Activated B cell treated with CpG ODN at 0.5 μM for 24 hours (primary cell): ENCODE measurements at regions not wholly inside any gene's neighbourhood (a gene's known extent, or its start where the extent isn't known, plus 50 kb on each side); places are given as distances from the start of the nearest gene placed in this dataset.

Source experiments
- ATAC-seq: fragments of 200-7000 bp; cut with Tn5 transposase; one replicate; pipeline ENCODE4 v1.10.0; 2021; ENCODE audit warnings: low read depth, mild to moderate bottlenecking, moderate library complexity
- CTCF ChIA-PET: fragments of 350-600 bp; sonication (Branson Sonifier 250); formaldehyde crosslinking; loops from one replicate; lab custom pipeline; 2021; ENCODE audit warnings: antibody characterized with exemption; lab: Charles Lee
- POLR2A ChIA-PET: fragments of 350-600 bp; sonication (Branson Sonifier 250); formaldehyde crosslinking; loops from one replicate; lab custom pipeline; 2021; ENCODE audit warnings: antibody characterized with exemption; lab: Charles Lee
- DNase-seq: peaks from one replicate; pipeline ENCODE4 v3.0.0; 2022
- H3K27ac Mint-ChIP-seq: one replicate; pipeline ENCODE4 v1.8.0; 2020; ENCODE audit warnings: mixed read lengths
- H3K27me3 Mint-ChIP-seq: one replicate; pipeline ENCODE4 v1.8.0; 2021; ENCODE audit warnings: mixed read lengths
- H3K36me3 Mint-ChIP-seq: one replicate; pipeline ENCODE4 v1.8.0; 2021; ENCODE audit warnings: low read depth, mixed read lengths
- H3K4me1 Mint-ChIP-seq: one replicate; pipeline ENCODE4 v1.8.0; 2021; ENCODE audit warnings: mixed read lengths
- H3K4me3 Mint-ChIP-seq: one replicate; pipeline ENCODE4 v1.8.0; 2020; ENCODE audit warnings: mild to moderate bottlenecking, mixed read lengths
- H3K9me3 Mint-ChIP-seq: one replicate; pipeline ENCODE4 v1.8.0; 2020; ENCODE audit warnings: mixed read lengths
- intact Hi-C: fragments of 100-400 bp; cut with micrococcal nuclease; formaldehyde crosslinking; loops from one replicate; pipeline ENCODE4 v1.15.1; 2024
- TF ChIP-seq, protein P1 (sequence below): fragments of 200-600 bp; IDR thresholded peaks from one replicate; pipeline ENCODE4 v1.8.0; 2022; ENCODE audit warnings: antibody characterized with exemption, mild to moderate bottlenecking

DNA sequence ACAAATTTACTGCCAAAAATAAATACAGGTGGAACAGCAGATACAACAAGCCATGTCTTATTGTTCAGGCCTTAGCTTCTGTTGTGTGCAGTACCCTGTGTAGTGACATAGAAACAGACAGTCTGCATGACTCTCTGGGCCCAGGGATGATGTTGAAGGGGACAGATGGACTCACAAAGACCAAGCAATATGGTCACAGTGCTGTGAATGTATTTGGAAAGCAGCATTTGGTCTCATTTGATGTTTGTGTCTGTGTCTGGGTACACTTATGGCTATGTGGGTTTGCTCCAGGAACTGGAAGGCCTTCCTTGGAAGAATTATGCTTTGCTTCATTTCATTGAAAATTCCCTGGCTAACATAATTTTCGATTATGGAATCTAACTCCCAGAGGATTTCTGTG lies 158.5 kb downstream of the CDC42EP3 start:
- Mint-ChIP-seq H3K36me3 (no peaks in the 10 kb centered on the region), H3K4me1 (no peaks in the 10 kb centered on the region), H3K27ac (no peak overlapping the region), H3K9me3 (peaks cover 2% of the 10 kb centered on the region), H3K27me3 (peaks cover 4% of the 10 kb centered on the region), H3K4me3 (no peak overlapping the region)
- POLR2A ChIA-PET = no interaction called here
- CTCF ChIA-PET = no interaction called here
- no peak for DNase-seq
- TF ChIP-seq, protein P1, sequence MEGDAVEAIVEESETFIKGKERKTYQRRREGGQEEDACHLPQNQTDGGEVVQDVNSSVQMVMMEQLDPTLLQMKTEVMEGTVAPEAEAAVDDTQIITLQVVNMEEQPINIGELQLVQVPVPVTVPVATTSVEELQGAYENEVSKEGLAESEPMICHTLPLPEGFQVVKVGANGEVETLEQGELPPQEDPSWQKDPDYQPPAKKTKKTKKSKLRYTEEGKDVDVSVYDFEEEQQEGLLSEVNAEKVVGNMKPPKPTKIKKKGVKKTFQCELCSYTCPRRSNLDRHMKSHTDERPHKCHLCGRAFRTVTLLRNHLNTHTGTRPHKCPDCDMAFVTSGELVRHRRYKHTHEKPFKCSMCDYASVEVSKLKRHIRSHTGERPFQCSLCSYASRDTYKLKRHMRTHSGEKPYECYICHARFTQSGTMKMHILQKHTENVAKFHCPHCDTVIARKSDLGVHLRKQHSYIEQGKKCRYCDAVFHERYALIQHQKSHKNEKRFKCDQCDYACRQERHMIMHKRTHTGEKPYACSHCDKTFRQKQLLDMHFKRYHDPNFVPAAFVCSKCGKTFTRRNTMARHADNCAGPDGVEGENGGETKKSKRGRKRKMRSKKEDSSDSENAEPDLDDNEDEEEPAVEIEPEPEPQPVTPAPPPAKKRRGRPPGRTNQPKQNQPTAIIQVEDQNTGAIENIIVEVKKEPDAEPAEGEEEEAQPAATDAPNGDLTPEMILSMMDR = no peak
- intact Hi-C loops = no loop called here
- no peak for ATAC-seq

DNA sequence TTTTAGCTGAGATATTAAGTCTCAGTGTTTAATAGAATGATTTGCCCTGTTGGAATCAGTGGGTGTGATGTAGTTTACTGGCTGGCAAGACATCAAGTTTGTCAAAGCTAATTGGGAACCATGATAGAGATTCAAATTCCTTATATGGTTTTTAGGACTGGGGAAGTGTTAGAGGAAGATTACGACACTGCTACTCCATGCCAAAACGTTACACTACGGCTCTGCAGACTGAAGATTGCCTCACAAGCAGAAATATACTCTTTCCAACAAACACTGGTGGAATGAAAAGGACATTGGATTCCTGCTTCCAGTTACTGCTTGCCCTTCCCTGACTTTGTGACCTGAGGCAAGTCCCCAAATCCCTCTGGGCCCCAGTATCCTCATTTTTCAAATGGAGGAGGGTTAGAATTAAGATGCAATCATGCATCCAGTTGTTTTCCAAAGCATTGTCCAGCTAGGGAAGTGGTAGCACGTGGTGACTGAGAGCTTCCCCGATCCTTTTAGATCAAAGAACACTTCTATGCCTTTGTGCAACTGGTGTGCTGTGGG lies 147.6 kb downstream of the CDC42EP3 start:
- Mint-ChIP-seq H3K9me3 (no peaks in the 10 kb centered on the region), H3K27ac (no peak overlapping the region), H3K4me3 (no peak overlapping the region), H3K27me3 (no peaks in the 10 kb centered on the region), H3K4me1 (peaks cover 11% of the 10 kb centered on the region), H3K36me3 (no peaks in the 10 kb centered on the region)
- CTCF ChIA-PET = interaction anchor here (0.9 kb wide), 1 partner anchor 128 kb away, joined by 3 read pairs; no protein-coding TSS in a partner anchor
- no peak for ATAC-seq
- TF ChIP-seq, protein P1 = no peak
- no peak for DNase-seq
- POLR2A ChIA-PET = no interaction called here
- intact Hi-C loops = no loop called here

DNA sequence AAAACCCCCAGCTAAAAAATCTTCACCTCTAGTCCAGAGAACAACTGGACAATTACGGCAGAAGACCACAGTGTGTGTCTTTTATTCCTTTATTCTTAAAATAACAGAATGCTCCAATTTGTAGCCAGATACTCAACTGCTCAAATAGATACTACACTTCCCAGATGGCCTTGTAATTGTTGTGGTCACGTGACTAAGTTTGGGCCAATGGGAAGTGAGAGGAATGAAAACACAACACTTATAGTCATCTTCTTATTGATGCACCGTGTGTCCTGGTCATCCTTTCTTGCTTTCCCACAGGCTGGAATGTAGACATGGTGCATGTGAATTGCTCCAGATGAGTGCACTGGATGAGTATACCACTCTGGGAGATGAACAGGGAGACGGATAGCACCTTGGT lies 145.1 kb downstream of the CDC42EP3 start:
- no peak overlapping the region for H3K4me3 Mint-ChIP-seq
- H3K27me3 Mint-ChIP-seq = no peaks in the 10 kb centered on the region
- peaks cover 11% of the 10 kb centered on the region for H3K4me1 Mint-ChIP-seq
- DNase-seq (no peak), ATAC-seq (no peak)
- ChIA-PET POLR2A (no interaction called here), CTCF (no interaction called here)
- intact Hi-C loops = no loop called here
- no peaks in the 10 kb centered on the region for H3K36me3 Mint-ChIP-seq
- TF ChIP-seq, protein P1 = no peak
- H3K27ac Mint-ChIP-seq = no peak overlapping the region
- no peaks in the 10 kb centered on the region for H3K9me3 Mint-ChIP-seq

DNA sequence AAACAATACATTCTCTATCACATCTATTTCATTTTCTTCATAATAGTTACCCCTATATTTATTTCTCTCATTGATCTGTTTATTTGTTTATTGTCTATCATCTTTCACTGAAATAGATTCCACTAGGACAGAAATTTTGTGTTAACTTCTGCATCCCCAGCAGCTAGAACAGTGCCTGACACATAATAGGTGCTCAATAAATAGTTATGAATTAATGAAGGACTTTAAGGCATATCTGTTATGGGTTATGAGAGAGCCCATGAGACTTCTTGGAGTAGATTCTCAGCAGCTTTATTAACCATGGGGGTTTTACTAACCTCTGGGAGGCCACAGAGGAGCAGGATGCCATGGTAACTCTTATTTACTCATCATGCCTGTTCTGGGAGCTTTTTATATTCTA lies 144.6 kb downstream of the CDC42EP3 start:
- no peak for DNase-seq

DNA sequence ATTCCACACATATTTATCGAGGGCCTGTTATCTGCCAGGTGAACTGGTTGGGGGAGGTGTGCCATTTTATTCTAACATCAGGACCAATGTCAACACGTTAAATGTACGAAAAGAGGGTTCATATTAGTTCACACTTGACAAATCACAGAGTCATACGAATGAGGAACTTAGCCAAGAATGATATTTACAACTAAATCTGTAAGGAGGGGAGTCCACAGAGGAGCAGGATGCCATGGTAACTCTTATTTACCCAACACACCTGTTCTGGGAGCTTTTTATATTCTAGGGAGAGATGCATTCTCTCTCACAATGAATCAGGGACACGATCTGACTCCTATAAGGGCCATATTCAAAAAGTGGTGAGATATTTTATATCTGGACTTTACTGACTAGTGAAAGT lies 144.1 kb downstream of the CDC42EP3 start:
- H3K4me1 Mint-ChIP-seq = peaks cover 11% of the 10 kb centered on the region
- no peak for DNase-seq
- H3K4me3 Mint-ChIP-seq = no peak overlapping the region
- H3K9me3 Mint-ChIP-seq = no peaks in the 10 kb centered on the region
- intact Hi-C loops = no loop called here
- no peak overlapping the region for H3K27ac Mint-ChIP-seq
- TF ChIP-seq, protein P1 = no peak
- H3K36me3 Mint-ChIP-seq = no peaks in the 10 kb centered on the region
- ATAC-seq = peak; percentile 75
- CTCF ChIA-PET = no interaction called here
- POLR2A ChIA-PET = interaction anchor here (0.7 kb wide), 2 partner anchors 25 to 261 kb away, joined by 4 to 10 read pairs; no protein-coding TSS in a partner anchor
- H3K27me3 Mint-ChIP-seq = no peaks in the 10 kb centered on the region

More for the DNA sequence above, 144.6 kb downstream of the CDC42EP3 start:
- no peaks in the 10 kb centered on the region for H3K27me3 Mint-ChIP-seq
- ATAC-seq = no peak
- ChIA-PET CTCF (no interaction called here), POLR2A (interaction anchor here (0.7 kb wide), 2 partner anchors 25 to 260 kb away, joined by 4 to 10 read pairs; no protein-coding TSS in a partner anchor)
- H3K36me3 Mint-ChIP-seq = no peaks in the 10 kb centered on the region
- H3K4me3 Mint-ChIP-seq = no peak overlapping the region
- peaks cover 11% of the 10 kb centered on the region for H3K4me1 Mint-ChIP-seq
- TF ChIP-seq, protein P1 = no peak
- no peaks in the 10 kb centered on the region for H3K9me3 Mint-ChIP-seq
- H3K27ac Mint-ChIP-seq = no peak overlapping the region
- intact Hi-C loops = no loop called here
